Esophagus (tissue), 2 donors: ENCODE measurements at regions not wholly inside any gene's neighbourhood (a gene's known extent, or its start where the extent isn't known, plus 50 kb on each side); places are given as distances from the start of the nearest gene placed in this dataset.

ENCODE experiments used
- H3K27ac ChIP-seq, 2 donors: one replicate each; pipeline ENCODE4 v1.5.1; 2013; ENCODE audit warnings: low read depth in 2 of 2, mild to moderate bottlenecking in 2 of 2, inconsistent platforms in 1 of 2, low read length in 1 of 2, moderate library complexity in 1 of 2
- H3K27me3 ChIP-seq, 2 donors: one replicate each; pipeline ENCODE4 v1.6.1; 2013; ENCODE audit warnings: low read length in 2 of 2, control low read depth in 1 of 2, mild to moderate bottlenecking in 1 of 2; ENCODE audit not compliant: insufficient read depth in 2 of 2, control insufficient read depth in 1 of 2
- H3K36me3 ChIP-seq, 2 donors: one replicate each; pipeline ENCODE4 v1.6.1; 2013; ENCODE audit warnings: low read length in 1 of 2; ENCODE audit not compliant: control insufficient read depth in 2 of 2, insufficient read depth in 2 of 2
- H3K4me1 ChIP-seq, 2 donors: one replicate each; pipeline ENCODE4 v1.6.1; 2013; ENCODE audit warnings: low read length in 1 of 2; ENCODE audit not compliant: control insufficient read depth in 2 of 2, insufficient read depth in 2 of 2
- H3K4me3 ChIP-seq, 2 donors: one replicate each; pipeline ENCODE4 v1.5.1; 2013; ENCODE audit warnings: low read length in 2 of 2, mild to moderate bottlenecking in 2 of 2, low read depth in 1 of 2, moderate library complexity in 1 of 2
- H3K9me3 ChIP-seq, 2 donors: one replicate each; pipeline ENCODE4 v1.6.1; 2013; ENCODE audit warnings: mild to moderate bottlenecking in 2 of 2, low read depth in 1 of 2, low read length in 1 of 2, moderate library complexity in 1 of 2; ENCODE audit not compliant: control insufficient read depth in 2 of 2, insufficient read depth in 1 of 2
- WGBS, 2 donors: extraction: QIAGEN DNeasy Blood & Tissue Kit; methylation state at CpG; one replicate each; pipeline ENCODE4 v1.1.7; 2013; 5-methylcytosine and 5-hydroxymethylcytosine counted together
- donor health status: healthy with polysubstance abuse.
- donor health status: Bipolar disorder and iron deficiency.

DNA sequence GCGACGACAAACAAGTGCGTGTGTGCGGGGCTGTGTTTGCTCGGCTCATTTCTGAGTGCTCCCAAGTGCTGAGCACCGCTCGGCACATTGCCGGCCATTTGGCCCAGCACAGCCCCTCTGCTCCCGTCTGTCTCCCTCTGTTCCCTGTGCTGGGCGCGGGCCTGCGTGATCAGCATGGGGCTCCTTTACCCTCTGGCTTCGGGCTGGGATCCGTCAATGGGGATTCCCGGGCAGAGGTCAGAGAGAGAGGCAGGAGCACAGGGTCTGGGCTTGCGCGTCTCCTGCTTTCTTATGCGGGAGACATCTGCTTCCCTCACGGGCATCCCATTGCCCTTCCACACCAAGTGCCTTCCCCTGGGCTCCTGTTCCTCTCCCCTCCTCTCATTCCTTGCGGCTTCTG lies 234.0 kb downstream of the ACKR3 start:
- Histone ChIP-seq H3K4me3 (no peak overlapping the region), H3K4me1 (no peaks in the 10 kb centered on the region), H3K27ac (no peak overlapping the region), H3K27me3 (no peaks in the 10 kb centered on the region), H3K9me3 (peaks cover 0 to 2% of the 10 kb centered on the region in 2 donors), H3K36me3 (no peaks in the 10 kb centered on the region)
- 86 to 88% methylated on average over 20 of the region's 20 CpGs for WGBS, 2 donors

DNA sequence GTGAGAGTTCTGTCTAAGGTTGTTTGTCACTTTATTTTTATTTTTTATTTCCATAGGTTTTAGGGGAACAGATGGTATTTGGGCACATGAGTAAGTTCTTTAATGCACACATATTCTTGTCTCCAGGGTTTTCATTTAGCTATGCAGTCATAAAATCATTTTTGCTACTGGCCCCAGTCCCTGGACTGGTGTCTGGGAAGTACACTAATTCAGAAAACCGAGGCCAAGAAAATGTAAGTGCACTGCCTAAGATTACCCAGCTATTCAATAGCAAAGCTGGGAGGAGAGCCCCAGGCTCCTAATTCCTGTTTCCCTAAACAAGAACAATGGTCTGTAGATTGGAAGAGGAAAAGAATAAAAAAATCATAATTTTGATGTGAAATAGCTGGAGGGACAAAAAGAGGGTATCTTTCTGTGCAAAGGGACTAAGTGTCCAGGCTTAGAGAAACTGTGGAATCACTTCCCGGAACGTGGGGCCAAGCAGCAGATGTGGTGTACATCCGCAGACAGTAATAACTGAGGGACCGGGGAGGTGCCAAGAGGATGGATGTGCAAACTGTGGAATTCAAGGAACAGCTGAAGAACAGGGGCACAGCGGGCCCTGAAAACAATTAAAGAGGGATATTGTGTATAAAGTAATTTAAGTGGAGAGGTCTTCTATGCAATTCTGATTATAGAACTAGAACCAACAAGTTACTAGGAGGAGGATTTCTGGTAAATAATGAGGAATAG lies 236.3 kb downstream of the ACKR3 start:
- WGBS, 2 donors = 59 to 67% methylated on average over 6 of the region's 6 CpGs
- Histone ChIP-seq H3K27me3 (no peaks in the 10 kb centered on the region), H3K9me3 (peaks cover 0 to 3% of the 10 kb centered on the region in 2 donors), H3K4me1 (no peaks in the 10 kb centered on the region), H3K4me3 (no peak overlapping the region), H3K27ac (no peak overlapping the region), H3K36me3 (no peaks in the 10 kb centered on the region)

DNA sequence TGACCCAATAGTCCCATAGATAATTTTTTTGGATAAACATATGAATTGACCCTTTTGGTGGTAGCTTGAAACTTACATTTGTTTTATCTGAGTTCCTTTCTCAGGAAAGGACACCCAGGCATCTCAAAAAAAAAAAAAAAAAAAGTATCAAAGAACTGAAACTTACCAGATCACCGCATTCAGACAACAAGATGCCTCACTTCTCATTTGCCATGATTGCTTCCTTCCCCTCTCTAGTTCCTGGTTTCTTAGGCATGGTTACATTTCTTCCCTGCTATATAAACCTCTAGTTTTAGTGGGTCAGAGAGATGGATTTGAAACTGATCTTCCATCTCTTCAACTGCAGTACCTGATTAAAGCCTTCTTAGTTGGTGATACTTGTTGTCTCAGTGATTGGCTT lies 240.1 kb downstream of the ACKR3 start:
- Histone ChIP-seq H3K36me3 (no peaks in the 10 kb centered on the region), H3K27ac (no peak overlapping the region), H3K4me3 (no peak overlapping the region), H3K27me3 (no peaks in the 10 kb centered on the region), H3K4me1 (peaks cover 0 to 3% of the 10 kb centered on the region in 2 donors), H3K9me3 (peaks cover 0 to 3% of the 10 kb centered on the region in 2 donors)
- WGBS, 2 donors = 85 to 93% methylated on average over 1 of the region's 1 CpG

DNA sequence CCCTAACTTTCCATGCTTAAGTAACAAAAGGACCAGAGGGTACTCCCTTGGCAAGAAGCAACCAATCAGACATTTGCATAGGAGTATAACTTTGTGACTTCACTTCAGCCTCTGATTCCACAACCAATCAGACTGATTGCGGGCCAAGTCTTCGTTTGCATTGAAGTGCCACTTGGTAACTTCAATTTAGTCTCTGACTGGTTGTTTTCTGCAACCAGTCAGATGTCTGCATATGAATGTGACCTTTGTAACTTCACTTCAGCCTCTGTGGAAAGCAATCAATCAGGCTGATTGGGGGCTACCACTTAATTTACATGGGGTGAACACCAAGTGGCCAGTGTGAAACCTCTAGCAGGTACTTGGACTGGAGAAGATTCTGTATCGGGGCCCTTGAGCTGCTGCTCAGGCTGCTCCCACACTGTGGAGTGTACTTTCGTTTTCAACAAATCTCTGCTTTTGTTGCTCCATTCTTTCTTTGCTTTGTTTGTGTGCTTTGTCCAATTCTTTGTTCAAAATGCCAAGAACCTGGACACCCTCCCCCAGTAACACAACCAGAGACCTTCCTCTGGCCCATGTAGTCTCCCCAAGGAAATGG lies 241.5 kb downstream of the ACKR3 start:
- H3K27ac ChIP-seq = no peak overlapping the region
- peaks cover 0 to 3% of the 10 kb centered on the region in 2 donors for H3K9me3 ChIP-seq
- no peaks in the 10 kb centered on the region for H3K27me3 ChIP-seq
- peaks cover 0 to 3% of the 10 kb centered on the region in 2 donors for H3K4me1 ChIP-seq
- no peaks in the 10 kb centered on the region for H3K36me3 ChIP-seq
- H3K4me3 ChIP-seq = no peak overlapping the region
- 79 to 82% methylated on average over 4 of the region's 4 CpGs for WGBS, 2 donors

DNA sequence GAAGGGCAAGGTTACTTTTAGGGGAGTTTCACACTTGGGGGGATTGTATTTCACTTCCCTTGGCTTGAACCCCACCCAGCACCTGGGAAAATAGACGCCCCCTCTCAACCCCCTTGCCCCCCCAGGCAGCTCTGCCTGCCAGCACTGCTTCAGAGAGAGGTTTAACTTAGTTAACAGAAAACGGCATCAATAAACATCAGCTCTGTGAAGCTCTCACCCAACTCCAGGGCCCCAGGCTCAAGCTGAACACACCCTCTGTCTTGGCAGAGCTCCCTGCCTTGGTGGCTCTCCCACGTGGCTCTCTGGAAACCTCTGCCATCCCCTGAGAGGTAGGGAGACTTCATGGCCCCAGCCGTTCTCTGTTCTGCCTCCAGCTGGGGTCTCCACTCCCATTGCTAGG lies 244.1 kb downstream of the ACKR3 start:
- Histone ChIP-seq H3K4me3 (no peak overlapping the region), H3K4me1 (peaks cover 0 to 5% of the 10 kb centered on the region in 2 donors), H3K27me3 (no peaks in the 10 kb centered on the region), H3K27ac (no peak overlapping the region), H3K36me3 (no peaks in the 10 kb centered on the region), H3K9me3 (no peaks in the 10 kb centered on the region)
- WGBS, 2 donors = 36 to 49% methylated on average over 4 of the region's 4 CpGs

DNA sequence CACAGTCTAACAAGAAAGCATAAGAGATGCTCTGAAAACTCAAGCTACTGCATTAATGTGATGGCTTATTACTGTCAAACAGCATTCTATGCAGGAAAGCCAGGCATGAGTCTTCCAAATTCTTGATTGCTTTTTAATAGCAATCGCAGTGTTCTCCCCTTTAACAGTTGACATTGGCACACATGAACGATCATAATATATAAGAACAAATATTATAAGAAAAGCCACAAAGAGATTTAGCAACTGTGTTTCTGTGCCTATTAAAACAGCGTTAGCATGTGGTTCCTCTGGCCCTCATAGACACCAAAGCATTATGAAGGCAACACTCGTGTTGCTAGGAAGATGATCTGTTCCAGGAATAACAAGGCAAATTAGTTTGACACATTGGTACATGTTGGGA lies 245.0 kb downstream of the ACKR3 start:
- H3K4me3 ChIP-seq = no peak overlapping the region
- peaks cover 0 to 5% of the 10 kb centered on the region in 2 donors for H3K4me1 ChIP-seq
- H3K27me3 ChIP-seq = no peaks in the 10 kb centered on the region
- no peak overlapping the region for H3K27ac ChIP-seq
- no peaks in the 10 kb centered on the region for H3K9me3 ChIP-seq
- 52 to 72% methylated on average over 4 of the region's 4 CpGs for WGBS, 2 donors
- no peaks in the 10 kb centered on the region for H3K36me3 ChIP-seq

DNA sequence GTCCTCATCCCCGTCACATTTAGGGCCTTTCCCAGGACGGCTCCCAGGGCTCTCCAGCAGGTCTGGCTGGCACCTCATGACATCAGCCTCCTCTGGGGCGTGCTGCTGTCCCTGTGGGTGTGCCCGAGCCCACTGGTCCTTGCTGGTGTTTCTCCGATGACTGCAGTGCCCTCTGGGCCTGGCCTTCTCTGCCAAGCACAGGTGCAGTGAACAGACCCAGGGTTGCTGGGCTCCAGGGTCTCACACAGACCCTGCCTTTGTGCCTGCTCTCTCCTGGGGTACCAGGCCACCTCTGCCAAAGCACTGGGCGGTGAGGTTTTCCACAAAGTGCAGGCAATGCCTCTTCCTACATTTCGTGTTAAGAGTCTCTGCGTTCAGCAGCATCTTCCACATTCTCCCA lies 246.1 kb downstream of the ACKR3 start:
- Histone ChIP-seq H3K27me3 (no peaks in the 10 kb centered on the region), H3K4me1 (peaks cover 0 to 5% of the 10 kb centered on the region in 2 donors), H3K36me3 (no peaks in the 10 kb centered on the region), H3K9me3 (no peaks in the 10 kb centered on the region), H3K27ac (no peak overlapping the region), H3K4me3 (no peak overlapping the region)
- 83 to 86% methylated on average over 8 of the region's 8 CpGs for WGBS, 2 donors

DNA sequence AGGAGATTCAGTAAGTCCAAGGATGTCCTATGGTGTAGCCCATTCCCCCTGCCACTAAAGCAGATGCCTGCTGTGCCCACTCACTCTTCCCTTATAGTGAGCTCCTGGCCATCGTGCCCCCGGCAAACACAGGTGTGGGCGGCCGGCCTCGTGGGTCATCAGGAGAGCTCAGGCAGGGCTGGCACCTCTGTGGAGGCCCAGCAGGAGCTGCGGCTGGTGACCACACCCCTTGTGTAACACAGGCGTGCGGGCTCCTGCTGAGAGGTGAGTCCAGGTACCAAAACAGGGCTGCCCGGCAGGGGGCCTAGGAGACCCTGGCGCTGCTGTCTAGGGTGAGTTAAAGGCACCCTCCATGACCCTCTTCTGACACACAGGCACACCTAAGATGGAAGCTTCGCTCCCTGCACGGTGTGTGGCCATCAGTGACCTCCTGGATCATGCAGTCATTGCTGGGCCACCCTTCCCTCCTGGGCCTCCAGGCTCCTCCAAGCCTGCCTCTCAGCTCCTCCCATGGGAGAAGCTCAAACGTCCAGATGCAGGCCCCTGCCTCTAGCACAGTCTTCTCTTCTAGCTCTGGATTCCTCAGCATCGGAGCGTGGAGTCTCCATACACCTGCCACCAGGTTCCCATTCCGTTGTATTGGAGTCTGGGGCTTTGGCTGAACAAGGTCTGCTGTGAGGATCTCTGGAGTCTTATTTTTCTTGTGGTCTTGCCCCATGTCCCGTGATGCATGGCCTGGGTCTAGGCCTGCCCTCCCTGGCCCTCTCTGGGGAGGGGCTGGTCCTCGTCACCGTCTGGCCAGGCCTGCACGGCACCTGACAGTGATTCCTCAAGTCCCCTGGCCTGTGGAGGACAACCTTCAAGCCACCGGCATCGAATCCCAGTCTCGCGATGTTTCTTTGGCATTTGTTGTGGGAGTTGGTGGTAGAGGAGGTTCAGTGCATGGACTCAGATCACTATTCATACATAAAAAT lies 246.9 kb downstream of the ACKR3 start:
- Histone ChIP-seq H3K9me3 (no peaks in the 10 kb centered on the region), H3K4me3 (no peak overlapping the region), H3K36me3 (no peaks in the 10 kb centered on the region), H3K27ac (no peak overlapping the region), H3K27me3 (no peaks in the 10 kb centered on the region), H3K4me1 (peaks cover 0 to 5% of the 10 kb centered on the region in 2 donors)
- 94% methylated on average over 24 of the region's 24 CpGs for WGBS, 2 donors

DNA sequence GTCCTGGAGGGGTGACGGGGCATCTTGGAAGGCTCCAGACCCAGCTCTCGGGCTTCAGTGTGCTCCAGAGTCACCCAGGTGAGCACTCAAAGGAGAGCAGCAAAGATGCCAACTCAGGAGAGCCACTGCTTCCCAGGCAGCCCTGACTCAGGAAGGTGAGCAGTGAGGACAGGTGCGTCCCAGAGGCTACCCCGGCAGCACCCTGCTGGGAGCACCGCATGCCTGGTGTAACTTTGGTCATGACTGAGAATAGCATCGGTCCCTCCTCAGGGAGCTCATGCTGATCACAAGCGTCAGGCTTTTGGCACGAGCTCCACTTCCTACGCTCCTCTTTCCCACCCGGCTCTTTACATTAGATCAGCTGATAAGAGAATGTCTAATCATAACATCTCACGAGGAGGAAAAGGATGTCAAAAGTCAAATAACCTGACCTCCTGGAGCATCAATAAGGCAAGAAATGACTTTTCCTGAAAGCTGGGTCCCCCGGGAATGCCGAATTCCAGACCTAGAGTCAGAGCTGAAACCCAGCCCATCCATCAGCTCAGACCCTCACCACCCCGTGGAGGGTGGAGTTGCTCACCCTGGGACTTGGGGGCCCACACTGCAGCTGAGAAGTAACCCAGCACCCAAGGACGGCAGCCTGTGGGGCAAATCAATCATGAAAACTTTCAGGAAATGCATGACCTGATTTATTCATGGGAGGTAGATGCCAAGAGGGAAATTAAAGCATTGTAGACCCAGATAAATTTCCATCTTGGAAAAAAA lies 248.8 kb downstream of the ACKR3 start:
- H3K36me3 ChIP-seq = no peaks in the 10 kb centered on the region
- WGBS, 2 donors = 71 to 74% methylated on average over 15 of the region's 15 CpGs
- H3K27me3 ChIP-seq = no peaks in the 10 kb centered on the region
- no peak overlapping the region for H3K27ac ChIP-seq
- no peak overlapping the region for H3K4me3 ChIP-seq
- H3K4me1 ChIP-seq = peaks cover 0 to 5% of the 10 kb centered on the region in 2 donors
- peaks cover 0 to 2% of the 10 kb centered on the region in 2 donors for H3K9me3 ChIP-seq
